B cell (primary cell): ENCODE measurements at regions not wholly inside any gene's neighbourhood (a gene's known extent, or its start where the extent isn't known, plus 50 kb on each side); places are given as distances from the start of the nearest gene placed in this dataset.

Experiments used
- ATAC-seq: fragments of 200-7000 bp; cut with Tn5 transposase; one replicate; pipeline ENCODE4 v1.10.0; 2021; ENCODE audit warnings: low read depth, mild to moderate bottlenecking, moderate number of reproducible peaks, moderate library complexity
- CTCF ChIA-PET: fragments of 350-600 bp; sonication (Branson Sonifier 250); formaldehyde crosslinking; loops from one replicate; lab custom pipeline; 2021; ENCODE audit warnings: antibody characterized with exemption, inconsistent platforms; lab: Charles Lee
- POLR2A ChIA-PET: fragments of 350-600 bp; sonication (Branson Sonifier 250); formaldehyde crosslinking; loops from one replicate; lab custom pipeline; 2021; ENCODE audit warnings: antibody characterized with exemption; lab: Charles Lee
- DNase-seq: peaks from one replicate; pipeline ENCODE4 v3.0.0; 2013
- H2AFZ ChIP-seq: 2 replicates; pipeline ENCODE4 v1.6.1; 2012; ENCODE audit warnings: mild to moderate bottlenecking, low read depth, low read length; ENCODE audit not compliant: insufficient read depth, poor library complexity, severe bottlenecking
- H3K27ac ChIP-seq, 2 donors: 1 replicate in 1 of 2; 2 replicates in 1 of 2; pipeline ENCODE4 v1.5.1; 2012 to 2013; ENCODE audit warnings: low read length in 2 of 2, mild to moderate bottlenecking in 2 of 2, moderate library complexity in 1 of 2
- H3K27me3 ChIP-seq, 4 experiments: fragments of 200-600 bp in 1 of 4; sonication (generic) in 1 of 4; replicated peaks in 1 of 4; 1 replicate in 2 of 4; 2 replicates in 2 of 4; pipeline versions ENCODE4 v1.6.1 to v1.7.0; 2013 to 2016; ENCODE audit warnings: low read length in 3 of 4, mild to moderate bottlenecking in 2 of 4, mixed read lengths in 1 of 4, moderate library complexity in 1 of 4; ENCODE audit not compliant: insufficient read depth in 4 of 4, control insufficient read depth in 3 of 4; ENCODE audit errors: control extremely low read depth in 1 of 4
- H3K36me3 ChIP-seq, 2 experiments: replicated peaks in 1 of 2; 1 replicate in 1 of 2; 2 replicates in 1 of 2; pipeline versions ENCODE4 v1.6.1 to v1.7.1; 2013; ENCODE audit warnings: low read length in 1 of 2; ENCODE audit not compliant: insufficient read depth in 2 of 2, control insufficient read depth in 1 of 2; ENCODE audit errors: control extremely low read depth in 1 of 2, extremely low read depth in 1 of 2
- H3K4me1 ChIP-seq, 2 donors: fragments of 200-600 bp in 1 of 2; sonication (generic) in 1 of 2; 1 replicate in 1 of 2; 2 replicates in 1 of 2; pipeline versions ENCODE4 v1.5.1 to v1.6.1; 2013 to 2017; ENCODE audit warnings: low read length in 2 of 2; ENCODE audit not compliant: control insufficient read depth in 2 of 2, insufficient read depth in 2 of 2
- H3K4me2 ChIP-seq: replicated peaks from 2 replicates; pipeline ENCODE3; 2012; ENCODE audit warnings: mild to moderate bottlenecking, low read depth, low read length; ENCODE audit not compliant: poor library complexity, severe bottlenecking
- H3K4me3 ChIP-seq, 5 experiments: fragments of 200-600 bp in 1 of 5; sonication (generic) in 1 of 5; 1 replicate in 3 of 5; 2 replicates in 2 of 5; pipeline versions ENCODE4 v1.5.1 to v1.7.0; 2011 to 2016; ENCODE audit warnings: low read length in 4 of 5, mild to moderate bottlenecking in 4 of 5, low read depth in 2 of 5, control low read depth in 1 of 5, moderate library complexity in 1 of 5; ENCODE audit not compliant: insufficient read depth in 1 of 5; ENCODE audit errors: control extremely low read depth in 1 of 5, extremely low read depth in 1 of 5
- H3K79me2 ChIP-seq: fragments of 200-600 bp; sonication (generic); one replicate; pipeline ENCODE4 v1.6.0; 2016; ENCODE audit warnings: low read length; ENCODE audit not compliant: control insufficient read depth, insufficient read depth
- H3K9ac ChIP-seq: fragments of 200-600 bp; sonication (generic); 2 replicates; pipeline ENCODE4 v1.6.1; 2017; ENCODE audit warnings: mild to moderate bottlenecking, low read length, moderate library complexity
- H3K9me3 ChIP-seq, 3 donors: one replicate each; pipeline versions ENCODE4 v1.6.1 to v1.7.1; 2013; ENCODE audit warnings: low read length in 2 of 3; ENCODE audit not compliant: control insufficient read depth in 2 of 3, insufficient read depth in 1 of 3; ENCODE audit errors: control extremely low read depth in 1 of 3
- H4K20me1 ChIP-seq: 2 replicates; pipeline ENCODE4 v1.6.0; 2012; ENCODE audit warnings: mild to moderate bottlenecking, low read length; ENCODE audit not compliant: insufficient read depth, control insufficient read depth, poor library complexity, severe bottlenecking
- H3K27ac Mint-ChIP-seq: one replicate; pipeline ENCODE4 v1.8.0; 2021; ENCODE audit warnings: mixed read lengths
- H3K27me3 Mint-ChIP-seq: one replicate; pipeline ENCODE4 v1.8.0; 2021; ENCODE audit warnings: mixed read lengths
- H3K4me1 Mint-ChIP-seq: one replicate; pipeline ENCODE4 v1.8.0; 2021; ENCODE audit warnings: mixed read lengths
- H3K4me3 Mint-ChIP-seq: one replicate; pipeline ENCODE4 v1.8.0; 2021; ENCODE audit warnings: mixed read lengths
- H3K9me3 Mint-ChIP-seq: one replicate; pipeline ENCODE4 v1.8.0; 2022; ENCODE audit warnings: mixed read lengths; ENCODE audit not compliant: insufficient read depth
- EZH2 ChIP-seq: IDR thresholded peaks from 2 replicates; pipeline ENCODE4 v1.6.1; 2012; ENCODE audit warnings: borderline replicate concordance, low read depth, mild to moderate bottlenecking, moderate library complexity, low read length; ENCODE audit not compliant: insufficient read depth, poor library complexity, severe bottlenecking
- WGBS: methylation state at CpG from one replicate; pipeline ENCODE4 v1.1.5; 2013; ENCODE audit warnings: missing lambda C conversion rate; ENCODE audit not compliant: insufficient coverage; 5-methylcytosine and 5-hydroxymethylcytosine counted together
- intact Hi-C: fragments of 100-400 bp; cut with micrococcal nuclease; formaldehyde crosslinking; loops from one replicate; pipeline ENCODE4 v1.10.0; 2022
- TF ChIP-seq, protein P1 (sequence below): fragments of 200-600 bp; IDR thresholded peaks from one replicate; pipeline ENCODE4 v1.8.0; 2022; ENCODE audit warnings: antibody characterized with exemption, mild to moderate bottlenecking

DNA sequence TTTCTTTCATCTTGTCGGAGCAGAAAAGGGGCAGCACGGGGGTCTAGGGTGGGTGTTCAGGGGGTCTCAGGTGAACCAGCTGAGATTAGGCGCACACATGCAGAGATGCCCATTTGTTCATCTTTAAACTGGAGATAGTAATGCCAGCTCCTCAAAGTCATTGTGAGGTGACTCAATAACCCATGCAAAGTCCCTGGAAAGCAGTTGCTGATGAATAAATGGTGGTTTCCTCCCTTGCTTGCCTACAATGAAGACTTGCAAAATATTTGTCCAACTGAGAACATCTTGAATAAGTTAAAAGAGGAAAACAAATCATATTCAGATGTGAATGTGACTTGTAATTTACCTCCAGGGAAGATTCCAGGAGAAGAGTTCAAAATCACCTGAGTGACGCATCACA lies 206.9 kb downstream of the LY86 start:
- H4K20me1 ChIP-seq, result no peaks in the 10 kb centered on the region
- Mint-ChIP-seq H3K4me1 (peaks cover 36% of the 10 kb centered on the region), H3K27me3 (peaks cover 3% of the 10 kb centered on the region), H3K9me3 (no peaks in the 10 kb centered on the region), H3K4me3 (no peak overlapping the region), H3K27ac (no peak overlapping the region)
- POLR2A ChIA-PET, result no interaction called here
- TF ChIP-seq, protein P1, sequence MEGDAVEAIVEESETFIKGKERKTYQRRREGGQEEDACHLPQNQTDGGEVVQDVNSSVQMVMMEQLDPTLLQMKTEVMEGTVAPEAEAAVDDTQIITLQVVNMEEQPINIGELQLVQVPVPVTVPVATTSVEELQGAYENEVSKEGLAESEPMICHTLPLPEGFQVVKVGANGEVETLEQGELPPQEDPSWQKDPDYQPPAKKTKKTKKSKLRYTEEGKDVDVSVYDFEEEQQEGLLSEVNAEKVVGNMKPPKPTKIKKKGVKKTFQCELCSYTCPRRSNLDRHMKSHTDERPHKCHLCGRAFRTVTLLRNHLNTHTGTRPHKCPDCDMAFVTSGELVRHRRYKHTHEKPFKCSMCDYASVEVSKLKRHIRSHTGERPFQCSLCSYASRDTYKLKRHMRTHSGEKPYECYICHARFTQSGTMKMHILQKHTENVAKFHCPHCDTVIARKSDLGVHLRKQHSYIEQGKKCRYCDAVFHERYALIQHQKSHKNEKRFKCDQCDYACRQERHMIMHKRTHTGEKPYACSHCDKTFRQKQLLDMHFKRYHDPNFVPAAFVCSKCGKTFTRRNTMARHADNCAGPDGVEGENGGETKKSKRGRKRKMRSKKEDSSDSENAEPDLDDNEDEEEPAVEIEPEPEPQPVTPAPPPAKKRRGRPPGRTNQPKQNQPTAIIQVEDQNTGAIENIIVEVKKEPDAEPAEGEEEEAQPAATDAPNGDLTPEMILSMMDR, result no peak
- no peak for TF ChIP-seq EZH2
- DNase-seq (no peak), ATAC-seq (no peak)
- H3K4me3 ChIP-seq, result no peak overlapping the region
- 94% methylated on average over 4 of the region's 4 CpGs for WGBS
- no peaks in the 10 kb centered on the region for H3K36me3 ChIP-seq
- H2AFZ ChIP-seq, result no peak overlapping the region
- H3K27ac ChIP-seq, result no peak overlapping the region
- no peaks in the 10 kb centered on the region for H3K27me3 ChIP-seq
- CTCF ChIA-PET, result no interaction called here
- H3K79me2 ChIP-seq, result no peaks in the 10 kb centered on the region
- H3K9me3 ChIP-seq, result no peaks in the 10 kb centered on the region
- no peak overlapping the region for H3K4me2 ChIP-seq
- intact Hi-C loops, result no loop called here
- peaks cover 21 to 37% of the 10 kb centered on the region in 2 donors for H3K4me1 ChIP-seq
- no peak overlapping the region for H3K9ac ChIP-seq

DNA sequence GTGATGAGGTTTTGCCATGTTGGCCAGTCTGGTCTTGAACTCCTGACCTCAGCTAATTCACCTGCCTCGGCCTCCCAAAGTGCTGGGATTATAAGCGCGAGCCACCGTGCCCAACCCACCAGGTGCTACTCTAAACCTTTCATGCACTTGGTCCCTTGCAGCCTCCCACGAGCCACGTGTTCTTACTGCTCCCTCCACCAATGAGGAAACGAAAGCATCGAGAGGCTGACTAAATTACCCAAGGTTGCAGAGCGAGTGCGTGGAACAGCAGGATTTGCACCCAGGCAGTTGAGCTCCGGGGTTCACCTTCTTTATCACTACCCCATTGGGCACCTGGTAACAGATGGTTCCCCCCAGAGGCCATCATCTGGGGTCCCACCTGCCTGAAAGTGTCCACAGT lies 208.3 kb downstream of the LY86 start:
- no peak overlapping the region for H3K4me3 Mint-ChIP-seq
- Histone ChIP-seq H3K9ac (no peak overlapping the region), H4K20me1 (no peaks in the 10 kb centered on the region), H3K27me3 (no peaks in the 10 kb centered on the region), H3K4me3 (no peak overlapping the region), H3K4me2 (no peak overlapping the region), H3K79me2 (no peaks in the 10 kb centered on the region), H3K27ac (no peak overlapping the region), H3K36me3 (no peaks in the 10 kb centered on the region), H3K9me3 (no peaks in the 10 kb centered on the region), H2AFZ (peak overlapping the region; percentile 14), H3K4me1 (peaks cover 27 to 48% of the 10 kb centered on the region in 2 donors)
- ChIA-PET POLR2A (interaction anchor here (0.6 kb wide), 1 partner anchor 347 kb away, joined by 3 read pairs; no protein-coding TSS in a partner anchor), CTCF (no interaction called here)
- TF ChIP-seq, protein P1, result no peak
- no peak for TF ChIP-seq EZH2
- intact Hi-C loops, result no loop called here
- ATAC-seq (no peak), DNase-seq (no peak)
- peaks cover 3% of the 10 kb centered on the region for H3K27me3 Mint-ChIP-seq
- 50% methylated on average over 11 of the region's 11 CpGs for WGBS
- no peaks in the 10 kb centered on the region for H3K9me3 Mint-ChIP-seq
- no peak overlapping the region for H3K27ac Mint-ChIP-seq
- H3K4me1 Mint-ChIP-seq, result peaks cover 46% of the 10 kb centered on the region
